HCT116 (cell line): ENCODE measurements at regions not wholly inside any gene's neighbourhood (a gene's known extent, or its start where the extent isn't known, plus 50 kb on each side); places are given as distances from the start of the nearest gene placed in this dataset.

Source experiments
- ATAC-seq: fragments of 200-7000 bp; cut with Tn5 transposase; 2 replicates; pipeline ENCODE4 v1.9.1; 2020; ENCODE audit warnings: mild to moderate bottlenecking, moderate library complexity
- BruUV-seq: library from RNA; stranded (reverse); fragments of 400-500 nt; replicated peaks from 2 replicates; lab custom pipeline; 2021; lab: Mats Ljungman, UMichigan
- CTCF ChIA-PET: fragments of 300-600 bp; sonication (Branson Sonifier 250); formaldehyde crosslinking; loops from one replicate; lab custom pipeline; 2021; ENCODE audit warnings: antibody characterized with exemption; lab: Charles Lee
- POLR2A ChIA-PET: fragments of 300-600, 350-600 bp; sonication (Branson Sonifier 250); formaldehyde crosslinking; loops from one replicate; lab custom pipeline; 2021; ENCODE audit warnings: antibody characterized with exemption; lab: Charles Lee
- RAD21 ChIA-PET, 2 experiments: fragments of 300-600 bp; sonication (Branson Sonifier 250); formaldehyde crosslinking; loops; one replicate each; lab custom pipeline; 2023; ENCODE audit warnings: low total read pairs in 2 of 2; ENCODE audit not compliant: uncharacterized antibody in 2 of 2, unreplicated experiment in 2 of 2, low non-redundant PET in 1 of 2; lab: Charles Lee
- DNase-seq: peaks from one replicate; pipeline ENCODE4 v3.0.0-alpha.2; 2010; ENCODE audit warnings: low read depth, low spot score
- H2AFZ ChIP-seq: fragments of 200-600 bp; shearing (Covaris generic), sonication (generic); 2 replicates; pipeline ENCODE4 v1.6.1; 2017; ENCODE audit warnings: low read depth, mixed run types, mixed read lengths, antibody characterized with exemption, low read length; ENCODE audit not compliant: poor library complexity, severe bottlenecking
- H3K27ac ChIP-seq: 2 replicates; pipeline ENCODE4 v1.5.1; 2012; ENCODE audit warnings: low read depth, low read length
- H3K27me3 ChIP-seq: fragments of 200-600 bp; sonication (generic); 2 replicates; pipeline ENCODE4 v1.6.1; 2016; ENCODE audit warnings: mixed run types, low read length, mixed read lengths; ENCODE audit not compliant: insufficient read depth
- H3K36me3 ChIP-seq, 2 experiments: fragments of 200-500 bp in 1 of 2; fragments of 200-600 bp in 1 of 2; sonication (Bioruptor generic) in 1 of 2; sonication (generic) in 1 of 2; 2 replicates each; pipeline versions ENCODE4 v1.5.1 to v1.6.1; 2014 to 2016; ENCODE audit warnings: low read length in 2 of 2, inconsistent platforms in 1 of 2, mixed read lengths in 1 of 2, mixed run types in 1 of 2; ENCODE audit not compliant: insufficient read depth in 2 of 2, control insufficient read depth in 1 of 2
- H3K4me1 ChIP-seq, 2 experiments: fragments of 200-600 bp in 1 of 2; sonication (generic) in 1 of 2; 2 replicates each; pipeline versions ENCODE4 v1.5.1 to v1.6.1; 2012 to 2017; ENCODE audit warnings: low read length in 2 of 2, inconsistent platforms in 1 of 2, mild to moderate bottlenecking in 1 of 2, mixed read lengths in 1 of 2, mixed run types in 1 of 2, moderate library complexity in 1 of 2; ENCODE audit not compliant: insufficient read depth in 2 of 2, control insufficient read depth in 1 of 2
- H3K4me2 ChIP-seq: fragments of 200-600 bp; sonication (generic); 2 replicates; pipeline ENCODE4 v1.6.1; 2017; ENCODE audit warnings: mixed run types, low read length, mixed read lengths
- H3K4me3 ChIP-seq, 2 experiments: fragments of 200-600 bp in 1 of 2; sonication (generic) in 1 of 2; replicated peaks in 1 of 2; 2 replicates each; pipeline ENCODE4 v1.5.1; 2011 to 2016; ENCODE audit warnings: low read length in 2 of 2, control low read depth in 1 of 2, low read depth in 1 of 2, mild to moderate bottlenecking in 1 of 2, mixed read lengths in 1 of 2, mixed run types in 1 of 2
- H3K79me2 ChIP-seq: fragments of 200-600 bp; sonication (generic); 2 replicates; pipeline ENCODE4 v1.6.1; 2017; ENCODE audit warnings: mild to moderate bottlenecking, mixed run types, low read length, moderate library complexity, mixed read lengths; ENCODE audit not compliant: insufficient read depth
- H3K9ac ChIP-seq: fragments of 200-600 bp; sonication (generic); 2 replicates; pipeline ENCODE4 v1.6.1; 2016; ENCODE audit warnings: low read length, mixed read lengths
- H3K9me2 ChIP-seq: fragments of 200-600 bp; sonication (generic), shearing (Covaris generic); 2 replicates; pipeline ENCODE4 v1.6.1; 2017; ENCODE audit warnings: mixed run types, mild to moderate bottlenecking, moderate library complexity; ENCODE audit not compliant: insufficient read depth
- H3K9me3 ChIP-seq, 2 experiments: fragments of 200-500 bp in 1 of 2; fragments of 200-600 bp in 1 of 2; sonication (Bioruptor generic) in 1 of 2; sonication (generic) in 1 of 2; 2 replicates each; pipeline ENCODE4 v1.6.1; 2014 to 2017; ENCODE audit warnings: low read length in 2 of 2, mixed read lengths in 2 of 2, inconsistent platforms in 1 of 2, low read depth in 1 of 2, mild to moderate bottlenecking in 1 of 2, mixed run types in 1 of 2, moderate library complexity in 1 of 2; ENCODE audit not compliant: control insufficient read depth in 1 of 2, insufficient read depth in 1 of 2
- H4K20me1 ChIP-seq: fragments of 200-600 bp; sonication (generic), shearing (Covaris generic); 2 replicates; pipeline ENCODE4 v1.6.1; 2017; ENCODE audit warnings: mixed run types, mild to moderate bottlenecking, moderate library complexity; ENCODE audit not compliant: insufficient read depth
- CBX3 ChIP-seq: IDR thresholded peaks from 2 replicates; pipeline ENCODE4 v1.6.1; 2012; ENCODE audit warnings: low read depth
- EGR1 ChIP-seq: IDR thresholded peaks from 2 replicates; pipeline ENCODE4 v1.6.1; 2012; ENCODE audit warnings: low read depth
- ELF1 ChIP-seq: IDR thresholded peaks from 2 replicates; pipeline ENCODE4 v1.6.1; 2012; ENCODE audit warnings: low read depth, borderline replicate concordance
- EZH2 ChIP-seq: fragments of 200-600 bp; sonication (generic); IDR thresholded peaks from 2 replicates; pipeline ENCODE4 v1.6.1; 2017; ENCODE audit warnings: antibody characterized with exemption, mixed run types
- EZH2phosphoT487 ChIP-seq: fragments of 200-600 bp; IDR thresholded peaks from 2 replicates; pipeline ENCODE4 v1.6.1; 2018; ENCODE audit warnings: antibody characterized with exemption, borderline replicate concordance
- JUND ChIP-seq: IDR thresholded peaks from 2 replicates; pipeline ENCODE4 v1.6.1; 2012
- MAX ChIP-seq: IDR thresholded peaks from 2 replicates; pipeline ENCODE4 v1.6.1; 2012
- POLR2A ChIP-seq: IDR thresholded peaks from 2 replicates; pipeline ENCODE4 v1.7.0; 2011; ENCODE audit warnings: borderline replicate concordance; ENCODE audit not compliant: insufficient read depth, insufficient read length; ENCODE audit errors: extremely low read depth
- POLR2AphosphoS5 ChIP-seq: IDR thresholded peaks from 2 replicates; pipeline ENCODE4 v1.6.1; 2011; ENCODE audit warnings: mild to moderate bottlenecking, low read depth, low read length, moderate library complexity
- REST ChIP-seq: IDR thresholded peaks from 2 replicates; pipeline ENCODE4 v1.6.1; 2012; ENCODE audit warnings: low read depth
- SRF ChIP-seq: IDR thresholded peaks from 2 replicates; pipeline ENCODE4 v1.6.1; 2012; ENCODE audit warnings: low read depth
- TCF7L2 ChIP-seq: IDR thresholded peaks from 2 replicates; pipeline ENCODE4 v1.7.0; 2011; ENCODE audit warnings: borderline replicate concordance, inconsistent platforms; ENCODE audit not compliant: insufficient read depth, insufficient read length; ENCODE audit errors: extremely low read depth
- YY1 ChIP-seq: IDR thresholded peaks from 2 replicates; pipeline ENCODE4 v1.6.1; 2011; ENCODE audit warnings: low read length, low read depth, moderate library complexity, mild to moderate bottlenecking; ENCODE audit not compliant: insufficient replicate concordance; ENCODE audit errors: extremely low read depth
- ZBTB33 ChIP-seq: IDR thresholded peaks from 2 replicates; pipeline ENCODE4 v1.6.1; 2011; ENCODE audit warnings: mild to moderate bottlenecking, low read length, moderate library complexity; ENCODE audit not compliant: insufficient replicate concordance; ENCODE audit errors: extremely low read depth
- ZFX ChIP-seq: fragments of 450-650 bp; IDR thresholded peaks from 2 replicates; pipeline ENCODE4 v1.6.1; 2017
- ZNF274 ChIP-seq: fragments of 200-500 bp; sonication (Bioruptor generic); IDR thresholded peaks from 2 replicates; pipeline ENCODE4 v1.6.1; 2014; ENCODE audit warnings: mild to moderate bottlenecking, low read depth, low read length, inconsistent platforms
- intact Hi-C: fragments of 100-400 bp; cut with micrococcal nuclease; formaldehyde crosslinking; loops from 2 replicates; pipeline ENCODE4 v1.10.0; 2022

GRCh38 chr10:92747066-92747465, 57.3 kb downstream of the HHEX start:
- Histone ChIP-seq H3K9me2 (no peaks in the 10 kb centered on the region), H4K20me1 (no peaks in the 10 kb centered on the region), H3K36me3 (no peaks in the 10 kb centered on the region), H3K4me2 (no peak overlapping the region), H3K9ac (no peak overlapping the region), H3K27ac (no peak overlapping the region), H3K4me1 (no peaks in the 10 kb centered on the region), H3K9me3 (no peaks in the 10 kb centered on the region), H3K4me3 (no peak overlapping the region), H2AFZ (no peak overlapping the region)
- DNase-seq = no peak
- ATAC-seq = no peak
- no TSS peak for BruUV-seq
- CTCF ChIA-PET = no interaction called here
- POLR2A ChIA-PET = no interaction called here
- intact Hi-C loops = no loop called here
- RAD21 ChIA-PET = no interaction called here
- TF ChIP-seq EZH2 (no peak), MAX (no peak)
- TF ChIP-seq, all 23 proteins: peak for 0
- no peaks in the 10 kb centered on the region for H3K27me3 ChIP-seq
- H3K79me2 ChIP-seq = no peaks in the 10 kb centered on the region

- intact Hi-C loops = no loop called here
- BruUV-seq = no TSS peak
Measured at GRCh38 chr10:92747600-92747999, 57.8 kb downstream of the HHEX start.

More at GRCh38 chr10:92747600-92747999, 57.8 kb downstream of the HHEX start:
- no peak for TF ChIP-seq TCF7L2
- no peak for TF ChIP-seq ZNF274
- TF ChIP-seq ELF1 = no peak
- no peak for TF ChIP-seq EZH2phosphoT487
- no peak for TF ChIP-seq ZFX
- no peak for TF ChIP-seq EGR1
- no peak for TF ChIP-seq ZBTB33
- TF ChIP-seq REST = no peak
- TF ChIP-seq POLR2AphosphoS5 = no peak
- TF ChIP-seq JUND = no peak
- no peak for TF ChIP-seq YY1
- TF ChIP-seq EZH2 = no peak
- no peak for TF ChIP-seq CBX3
- TF ChIP-seq POLR2A = no peak
- TF ChIP-seq SRF = no peak
- no peak for TF ChIP-seq MAX
- TF ChIP-seq, all 23 proteins: peak for 0
- Histone ChIP-seq H2AFZ (no peak overlapping the region), H3K9ac (no peak overlapping the region), H3K4me3 (no peak overlapping the region), H3K27ac (no peak overlapping the region), H3K4me1 (no peaks in the 10 kb centered on the region), H3K9me3 (no peaks in the 10 kb centered on the region), H4K20me1 (no peaks in the 10 kb centered on the region), H3K4me2 (no peak overlapping the region), H3K79me2 (no peaks in the 10 kb centered on the region), H3K36me3 (no peaks in the 10 kb centered on the region), H3K27me3 (no peaks in the 10 kb centered on the region), H3K9me2 (no peaks in the 10 kb centered on the region)
- CTCF ChIA-PET = no interaction called here
- RAD21 ChIA-PET = no interaction called here
- ATAC-seq = no peak
- DNase-seq = no peak
- POLR2A ChIA-PET = no interaction called here
